H1 (cell line): ENCODE measurements at regions not wholly inside any gene's neighbourhood (a gene's known extent, or its start where the extent isn't known, plus 50 kb on each side); places are given as distances from the start of the nearest gene placed in this dataset.

ENCODE experiments used
- ATF2 ChIP-seq: IDR thresholded peaks from 2 replicates; pipeline ENCODE4 v1.6.1; 2012; ENCODE audit warnings: low read length, inconsistent platforms
- CBX5 ChIP-seq: fragments of 300-800, 300-1000 bp; sonication (generic); IDR thresholded peaks from 2 replicates; pipeline ENCODE4 v1.7.1; 2016; ENCODE audit warnings: antibody characterized with exemption, low read length, low read depth
- CEBPB ChIP-seq: IDR thresholded peaks from 2 replicates; pipeline ENCODE4 v1.6.1; 2012; ENCODE audit warnings: low read depth, low read length
- CHD2 ChIP-seq: IDR thresholded peaks from 2 replicates; pipeline ENCODE4 v1.6.1; 2012; ENCODE audit warnings: low read length, improper control_type of control experiment
- CHD7 ChIP-seq: fragments of 300-600 bp; sonication (generic); IDR thresholded peaks from 2 replicates; pipeline ENCODE4 v1.7.1; 2012; ENCODE audit warnings: low read length, moderate library complexity, mild to moderate bottlenecking, inconsistent platforms; ENCODE audit not compliant: insufficient replicate concordance
- KDM5A ChIP-seq: fragments of 200-600 bp; IDR thresholded peaks from 2 replicates; pipeline ENCODE4 v1.7.1; 2012; ENCODE audit warnings: mild to moderate bottlenecking, low read length, inconsistent platforms, mixed read lengths
- POLR2A ChIP-seq, 2 experiments: IDR thresholded peaks; 1 replicate in 1 of 2; 2 replicates in 1 of 2; pipeline ENCODE4 v1.6.1; 2011; ENCODE audit warnings: low read depth in 2 of 2, low read length in 2 of 2, mild to moderate bottlenecking in 2 of 2; ENCODE audit errors: control extremely low read depth in 1 of 2
- RBBP5 ChIP-seq: IDR thresholded peaks from 2 replicates; pipeline ENCODE4 v1.7.1; 2012; ENCODE audit warnings: low read depth, mild to moderate bottlenecking, inconsistent platforms, low read length, moderate library complexity, borderline replicate concordance
- SIRT6 ChIP-seq: IDR thresholded peaks from one replicate; pipeline ENCODE4 v1.7.1; 2012; ENCODE audit warnings: low read length, inconsistent platforms
- SRF ChIP-seq: IDR thresholded peaks from 2 replicates; pipeline ENCODE4 v1.6.1; 2011; ENCODE audit warnings: mild to moderate bottlenecking, low read depth, low read length, moderate library complexity
- TBP ChIP-seq: IDR thresholded peaks from 2 replicates; pipeline ENCODE4 v1.6.1; 2011; ENCODE audit warnings: low read depth, low read length, improper control_type of control experiment
- ZNF274 ChIP-seq: IDR thresholded peaks from 2 replicates; pipeline ENCODE4 v1.7.0; 2012; ENCODE audit warnings: low read length, borderline replicate concordance; ENCODE audit errors: extremely low read depth

GRCh38 chr11:110910384-110910783, 198.1 kb upstream of the ARHGAP20 start (continued):
- TF ChIP-seq CHD7 (no peak), TBP (no peak), CBX5 (no peak), ATF2 (no peak), POLR2A (IDR thresholded peaks at IDR 0.05; ENCODE audit: control extremely low read depth in 1 of 2, low read depth in 2 of 2, low read length in 2 of 2) (no peak), CEBPB (no peak), CHD2 (no peak), ZNF274 (no peak), SRF (no peak), RBBP5 (no peak), KDM5A (no peak), SIRT6 (no peak)
